HG03095 (cell line): ENCODE measurements at regions not wholly inside any gene's neighbourhood (a gene's known extent, or its start where the extent isn't known, plus 50 kb on each side); places are given as distances from the start of the nearest gene placed in this dataset.
"Not testable (repeated sequence)": the region's sequence is repeated elsewhere in the genome, so short reads cannot be mapped to it uniquely, and the experiment has no call there.

Experiments
- ATAC-seq: cut with Tn5 transposase; IDR thresholded peaks from one replicate; pipeline ENCODE4 v1.9.1; 2021; ENCODE audit warnings: moderate library complexity; ENCODE audit not compliant: unreplicated experiment

- ATAC-seq: no peak
Observed at GRCh38 chrX:140172401-140172800, 207.1 kb upstream of the CXorf66 start.

- ATAC-seq: no peak
Observed at GRCh38 chrX:140167551-140167950, 202.2 kb upstream of the CXorf66 start.

- ATAC-seq: no peak
Observed at GRCh38 chrX:140165849-140166248, 200.5 kb upstream of the CXorf66 start.

- no peak for ATAC-seq
Observed at GRCh38 chrX:140164391-140164790, 199.1 kb upstream of the CXorf66 start.

GRCh38 chrX:140163371-140164159 is 198.2 kb upstream of the CXorf66 start:
- no peak for ATAC-seq

GRCh38 chrX:140157611-140158010 is 192.3 kb upstream of the CXorf66 start:
- no peak for ATAC-seq

GRCh38 chrX:140157143-140157542 is 191.8 kb upstream of the CXorf66 start:
- no peak for ATAC-seq

GRCh38 chrX:140151316-140151715 is 186.0 kb upstream of the CXorf66 start:
- ATAC-seq: no peak

- ATAC-seq: no peak
Observed at GRCh38 chrX:140149761-140150160, 184.4 kb upstream of the CXorf66 start.

- ATAC-seq: peak; percentile 69
Observed at GRCh38 chrX:140141444-140142029, 176.2 kb upstream of the CXorf66 start.

- not testable (repeated sequence) for ATAC-seq
Observed at GRCh38 chrX:140138492-140138891, 173.2 kb upstream of the CXorf66 start.

GRCh38 chrX:140138065-140138464 is 172.7 kb upstream of the CXorf66 start:
- not testable (repeated sequence) for ATAC-seq

GRCh38 chrX:140132937-140133336 is 167.6 kb upstream of the CXorf66 start:
- no peak for ATAC-seq

GRCh38 chrX:140123446-140123845 is 158.1 kb upstream of the CXorf66 start:
- no peak for ATAC-seq

GRCh38 chrX:140114059-140114458 is 148.7 kb upstream of the CXorf66 start:
- not testable (repeated sequence) for ATAC-seq

- ATAC-seq: no peak
Observed at GRCh38 chrX:140110081-140110650, 144.8 kb upstream of the CXorf66 start.

GRCh38 chrX:140104760-140105159 is 139.4 kb upstream of the CXorf66 start:
- ATAC-seq: no peak

GRCh38 chrX:140099221-140099620 is 133.9 kb upstream of the CXorf66 start:
- no peak for ATAC-seq

GRCh38 chrX:140092121-140092520 is 126.8 kb upstream of the CXorf66 start:
- no peak for ATAC-seq

GRCh38 chrX:140091125-140091886 is 126.0 kb upstream of the CXorf66 start:
- no peak for ATAC-seq

GRCh38 chrX:140090800-140091124 is 125.4 kb upstream of the CXorf66 start:
- no peak for ATAC-seq

GRCh38 chrX:140088438-140088837 is 123.1 kb upstream of the CXorf66 start:
- no peak for ATAC-seq
